Endothelial cell of umbilical vein (primary cell): ENCODE measurements at regions not wholly inside any gene's neighbourhood (a gene's known extent, or its start where the extent isn't known, plus 50 kb on each side); places are given as distances from the start of the nearest gene placed in this dataset.

ENCODE experiments used
- BruUV-seq: library from RNA; stranded (reverse); fragments of 400-500 nt; replicated peaks from 2 replicates; lab custom pipeline; 2021; lab: Mats Ljungman, UMichigan
- CTCF ChIA-PET: fragments of 300-600, 350-600 bp; sonication (Branson Sonifier 250); formaldehyde crosslinking; loops from one replicate; lab custom pipeline; 2021; ENCODE audit warnings: antibody characterized with exemption, inconsistent platforms; lab: Charles Lee
- POLR2A ChIA-PET: fragments of 300-600, 350-600 bp; sonication (Branson Sonifier 250); formaldehyde crosslinking; loops from one replicate; lab custom pipeline; 2021; ENCODE audit warnings: antibody characterized with exemption, inconsistent platforms; lab: Charles Lee
- DNase-seq: peaks from one replicate; pipeline ENCODE4 v3.0.0-alpha.2; 2011; ENCODE audit warnings: low read depth, low spot score
- FAIRE-seq: peaks from 2 replicates; lab custom pipeline; 2011; peaks lifted over from hg19 to GRCh38; lab: Jason Lieb, UNC
- H2AFZ ChIP-seq: 2 replicates; pipeline ENCODE4 v1.6.0; 2012; ENCODE audit warnings: low read depth, low read length, control low read depth, inconsistent platforms
- H3K27ac ChIP-seq: 2 replicates; pipeline ENCODE4 v1.5.1; 2011; ENCODE audit warnings: low read depth, mild to moderate bottlenecking, control low read depth, low read length, moderate library complexity; ENCODE audit not compliant: insufficient read depth
- H3K27me3 ChIP-seq, 2 experiments: 2 replicates each; pipeline versions ENCODE4 v1.6.0 to v1.6.1; 2011; ENCODE audit warnings: low read length in 2 of 2, mixed read lengths in 1 of 2; ENCODE audit not compliant: control insufficient read depth in 2 of 2, insufficient read depth in 2 of 2
- H3K36me3 ChIP-seq, 2 experiments: 2 replicates in 1 of 2; 3 replicates in 1 of 2; pipeline ENCODE4 v1.5.1; 2011; ENCODE audit warnings: low read length in 2 of 2, mild to moderate bottlenecking in 1 of 2, moderate library complexity in 1 of 2; ENCODE audit not compliant: control insufficient read depth in 2 of 2, insufficient read depth in 2 of 2; ENCODE audit errors: extremely low read depth in 1 of 2
- H3K4me1 ChIP-seq: 3 replicates; pipeline ENCODE4 v1.5.1; 2011; ENCODE audit warnings: mild to moderate bottlenecking, low read length; ENCODE audit not compliant: control insufficient read depth, insufficient read depth; ENCODE audit errors: extremely low read depth
- H3K4me2 ChIP-seq: 2 replicates; pipeline ENCODE4 v1.6.1; 2011; ENCODE audit warnings: low read length, control low read depth, mixed read lengths; ENCODE audit not compliant: insufficient read depth
- H3K4me3 ChIP-seq, 3 experiments: fragments of 200-600 bp in 1 of 3; sonication (generic), shearing (Covaris generic) in 1 of 3; replicated peaks in 1 of 3; 2 replicates each; pipeline ENCODE4 v1.5.1; 2011 to 2016; ENCODE audit warnings: control low read depth in 3 of 3, low read length in 3 of 3, mild to moderate bottlenecking in 2 of 3, inconsistent platforms in 1 of 3, low read depth in 1 of 3, moderate library complexity in 1 of 3; ENCODE audit not compliant: insufficient read depth in 1 of 3
- H3K79me2 ChIP-seq: 2 replicates; pipeline ENCODE4 v1.6.0; 2012; ENCODE audit warnings: low read length, inconsistent platforms; ENCODE audit not compliant: control insufficient read depth, insufficient read depth
- H3K9ac ChIP-seq: replicated peaks from 2 replicates; pipeline ENCODE3; 2011; ENCODE audit warnings: low read length, control low read depth; ENCODE audit not compliant: insufficient read depth; ENCODE audit errors: extremely low read depth
- H3K9me1 ChIP-seq: replicated peaks from 3 replicates; pipeline ENCODE4 v1.6.0; 2011; ENCODE audit warnings: mild to moderate bottlenecking, low read length; ENCODE audit not compliant: control insufficient read depth, insufficient read depth; ENCODE audit errors: extremely low read depth
- H3K9me3 ChIP-seq: replicated peaks from 2 replicates; pipeline ENCODE4 v1.5.1; 2012; ENCODE audit warnings: low read length, inconsistent platforms; ENCODE audit not compliant: control insufficient read depth, insufficient read depth
- H4K20me1 ChIP-seq: replicated peaks from 2 replicates; pipeline ENCODE3; 2011; ENCODE audit warnings: mild to moderate bottlenecking, low read length; ENCODE audit not compliant: control insufficient read depth, insufficient read depth; ENCODE audit errors: extremely low read depth
- CTCF ChIP-seq, 2 donors: IDR thresholded peaks; 1 replicate in 1 of 2; 2 replicates in 1 of 2; pipeline ENCODE4 v1.5.1; 2011; ENCODE audit warnings: low read length in 2 of 2, mild to moderate bottlenecking in 2 of 2, moderate library complexity in 2 of 2, control low read depth in 1 of 2, inconsistent platforms in 1 of 2, low read depth in 1 of 2; ENCODE audit not compliant: insufficient read depth in 1 of 2; ENCODE audit errors: extremely low read depth in 1 of 2
- EZH2 ChIP-seq: IDR thresholded peaks from 2 replicates; pipeline ENCODE4 v1.6.1; 2012; ENCODE audit warnings: borderline replicate concordance, low read depth, mild to moderate bottlenecking, moderate library complexity, low read length, inconsistent platforms; ENCODE audit not compliant: severe bottlenecking
- FOS ChIP-seq: IDR thresholded peaks from 2 replicates; pipeline ENCODE4 v1.6.1; 2011; ENCODE audit warnings: mild to moderate bottlenecking, low read length, moderate library complexity, borderline replicate concordance; ENCODE audit not compliant: insufficient read depth
- GATA2 ChIP-seq: IDR thresholded peaks from 2 replicates; pipeline ENCODE4 v1.7.0; 2011; ENCODE audit warnings: low read depth, mild to moderate bottlenecking, moderate library complexity, mixed read lengths, low read length; ENCODE audit not compliant: insufficient read length, insufficient read depth
- JUN ChIP-seq: IDR thresholded peaks from 2 replicates; pipeline ENCODE4 v1.6.1; 2011; ENCODE audit warnings: borderline replicate concordance, low read depth; ENCODE audit not compliant: insufficient read length, insufficient read depth
- MAX ChIP-seq: IDR thresholded peaks from 2 replicates; pipeline ENCODE4 v1.6.1; 2011; ENCODE audit not compliant: insufficient read depth, insufficient read length
- MYC ChIP-seq: IDR thresholded peaks from one replicate; pipeline ENCODE4 v1.6.1; 2011; ENCODE audit warnings: mild to moderate bottlenecking, low read depth, low read length
- POLR2A ChIP-seq: IDR thresholded peaks from 2 replicates; pipeline ENCODE4 v1.6.1; 2012; ENCODE audit warnings: low read depth, mild to moderate bottlenecking, control low read depth, low read length
- POLR2AphosphoS5 ChIP-seq: IDR thresholded peaks from 2 replicates; pipeline ENCODE4 v1.6.1; 2012; ENCODE audit warnings: low read depth, mild to moderate bottlenecking, control low read depth, low read length, moderate library complexity; ENCODE audit not compliant: insufficient read depth
- dilution Hi-C: fragments of 300-500 bp; cut with MboI; formaldehyde crosslinking; loops from one replicate; pipeline ENCODE4 v1.15.0; 2019; ENCODE audit warnings: low sequenced_read_pairs; ENCODE audit not compliant: extremely low pct_ligation_motif_present
- intact Hi-C: fragments of 100-400 bp; cut with micrococcal nuclease; formaldehyde crosslinking; loops from one replicate; pipeline ENCODE4 v1.10.0; 2022

GRCh38 chrX:10099411-10099810, 57.4 kb upstream of the CLCN4 start:
- H3K4me1 ChIP-seq, result no peaks in the 10 kb centered on the region
- DNase-seq (no peak), FAIRE-seq (no peak)
- no peak overlapping the region for H3K4me2 ChIP-seq
- BruUV-seq, result no TSS peak
- intact Hi-C loops (no loop called here), dilution Hi-C loops (no loop called here)
- no peaks in the 10 kb centered on the region for H3K9me1 ChIP-seq
- H2AFZ ChIP-seq, result no peak overlapping the region
- H3K27me3 ChIP-seq, result no peaks in the 10 kb centered on the region
- H3K4me3 ChIP-seq, result no peak overlapping the region
- H3K9me3 ChIP-seq, result no peaks in the 10 kb centered on the region
- ChIA-PET POLR2A (no interaction called here), CTCF (no interaction called here)
- H4K20me1 ChIP-seq, result no peaks in the 10 kb centered on the region
- H3K36me3 ChIP-seq, result peaks cover 13 to 19% of the 10 kb centered on the region in 2 experiments
- H3K27ac ChIP-seq, result no peak overlapping the region
- H3K79me2 ChIP-seq, result no peaks in the 10 kb centered on the region
- TF ChIP-seq EZH2 (no peak), MAX (no peak), FOS (no peak), JUN (no peak), MYC (no peak), GATA2 (no peak), POLR2AphosphoS5 (no peak), CTCF (IDR thresholded peaks at IDR 0.05; ENCODE audit: extremely low read depth in 1 of 2, insufficient read depth in 1 of 2, low read depth in 1 of 2, low read length in 2 of 2) (no peak), POLR2A (no peak)
- H3K9ac ChIP-seq, result no peak overlapping the region
